ENCODE measurements at regions not wholly inside any gene's neighbourhood (a gene's known extent, or its start where the extent isn't known, plus 50 kb on each side); places are given as distances from the start of the nearest gene placed in this dataset.

DNA sequence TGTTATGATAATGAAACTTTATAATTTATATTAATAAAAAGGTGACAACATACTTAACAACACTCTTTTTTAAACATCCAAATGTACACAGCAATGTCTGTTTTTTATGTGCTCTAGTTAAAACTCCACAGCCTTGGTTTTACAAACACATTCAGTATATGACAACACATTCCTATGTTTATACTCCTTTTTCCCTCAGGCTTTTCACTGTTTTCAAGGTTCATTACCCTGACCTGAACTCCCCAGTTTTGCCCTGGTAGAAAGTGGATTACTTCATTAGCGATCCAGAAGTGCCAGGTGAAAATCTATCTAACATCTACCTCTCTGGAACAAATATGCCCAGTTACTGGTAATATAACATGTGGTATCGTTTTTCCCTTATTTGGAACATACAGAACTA, 340.2 kb upstream of the DDHD1 start:
- TF ChIP-seq CBX8 (IDR thresholded peaks at IDR 0.05; ENCODE audit: borderline replicate concordance, extremely low read depth, low read depth, low read length, poor library complexity, severe bottlenecking) (no peak), TCF3 (CRISPR knock-in tag; IDR thresholded peaks at IDR 0.05) (no peak), RFX5 (IDR thresholded peaks at IDR 0.05; ENCODE audit: low read depth, low read length) (no peak)
